GM23248 (cell line): ENCODE measurements at regions not wholly inside any gene's neighbourhood (a gene's known extent, or its start where the extent isn't known, plus 50 kb on each side); places are given as distances from the start of the nearest gene placed in this dataset.

Experiments used
- EZH2 ChIP-seq: fragments of 200-600 bp; sonication (generic); IDR thresholded peaks from 2 replicates; pipeline ENCODE4 v1.6.1; 2018; ENCODE audit warnings: antibody characterized with exemption, mild to moderate bottlenecking; ENCODE audit not compliant: insufficient read depth, poor library complexity, severe bottlenecking
- EZH2phosphoT487 ChIP-seq: fragments of 200-600 bp; sonication (generic); IDR thresholded peaks from 2 replicates; pipeline ENCODE4 v1.6.1; 2018; ENCODE audit warnings: antibody characterized with exemption, moderate library complexity, mild to moderate bottlenecking, low read depth; ENCODE audit not compliant: insufficient read depth

- TF ChIP-seq EZH2 (no peak), EZH2phosphoT487 (no peak)
Observed at GRCh38 chr2:66985906-66986305, 411.2 kb upstream of the ETAA1 start.
